Loucy (cell line): ENCODE measurements at regions not wholly inside any gene's neighbourhood (a gene's known extent, or its start where the extent isn't known, plus 50 kb on each side); places are given as distances from the start of the nearest gene placed in this dataset.

Experiments
- H2AFZ ChIP-seq: fragments of 200-600 bp; sonication (generic); 2 replicates; pipeline ENCODE4 v1.6.0; 2016; ENCODE audit warnings: antibody characterized with exemption, mild to moderate bottlenecking, low read length, moderate library complexity
- H3F3A ChIP-seq: fragments of 200-600 bp; 2 replicates; pipeline ENCODE4 v1.6.0; 2016; ENCODE audit warnings: antibody characterized with exemption, low read depth, mild to moderate bottlenecking
- H3K27me3 ChIP-seq: fragments of 200-600 bp; sonication (generic); 2 replicates; pipeline ENCODE4 v1.6.1; 2014; ENCODE audit warnings: low read length, mild to moderate bottlenecking; ENCODE audit not compliant: insufficient read depth, poor library complexity, severe bottlenecking
- H3K36me3 ChIP-seq: fragments of 200-600 bp; sonication (generic); 2 replicates; pipeline ENCODE4 v1.6.1; 2016; ENCODE audit warnings: low read length; ENCODE audit not compliant: insufficient read depth
- H3K4me1 ChIP-seq: fragments of 200-600 bp; sonication (generic); 2 replicates; pipeline ENCODE4 v1.5.1; 2014; ENCODE audit warnings: low read length, mild to moderate bottlenecking; ENCODE audit not compliant: insufficient read depth, poor library complexity, severe bottlenecking
- H3K4me2 ChIP-seq: fragments of 200-600 bp; sonication (generic); 2 replicates; pipeline ENCODE4 v1.6.0; 2014; ENCODE audit warnings: antibody characterized with exemption, low read length, low read depth, mild to moderate bottlenecking; ENCODE audit not compliant: poor library complexity, severe bottlenecking
- H3K4me3 ChIP-seq: fragments of 200-600 bp; sonication (generic); 2 replicates; pipeline ENCODE4 v1.5.1; 2014; ENCODE audit warnings: low read length, mild to moderate bottlenecking, mixed read lengths; ENCODE audit not compliant: poor library complexity, severe bottlenecking
- H3K79me2 ChIP-seq: fragments of 200-600 bp; sonication (generic); 2 replicates; pipeline ENCODE4 v1.6.1; 2014; ENCODE audit warnings: low read length; ENCODE audit not compliant: insufficient read depth
- H3K9ac ChIP-seq: fragments of 200-600 bp; sonication (generic); 2 replicates; pipeline ENCODE4 v1.6.0; 2014; ENCODE audit warnings: mild to moderate bottlenecking, low read depth, low read length, moderate library complexity; ENCODE audit not compliant: poor library complexity, severe bottlenecking
- H3K9me2 ChIP-seq: fragments of 200-600 bp; sonication (generic); replicated peaks from 2 replicates; pipeline ENCODE4 v1.6.1; 2016; ENCODE audit warnings: low read depth, low read length, mixed read lengths
- H3K9me3 ChIP-seq: fragments of 200-600 bp; sonication (generic); 2 replicates; pipeline ENCODE4 v1.6.1; 2014; ENCODE audit warnings: mild to moderate bottlenecking, antibody characterized with exemption, low read length, low read depth; ENCODE audit not compliant: insufficient read depth
- H4K20me1 ChIP-seq: fragments of 200-600 bp; sonication (generic); 2 replicates; pipeline ENCODE4 v1.6.0; 2014; ENCODE audit warnings: antibody characterized with exemption, low read length, mild to moderate bottlenecking; ENCODE audit not compliant: insufficient read depth, poor library complexity, severe bottlenecking
- CTCF ChIP-seq: fragments of 200-600 bp; sonication (generic); conservative IDR thresholded peaks from 2 replicates; pipeline ENCODE4 v1.5.1; 2014; ENCODE audit warnings: mild to moderate bottlenecking, antibody characterized with exemption, low read length
- EZH2phosphoT487 ChIP-seq: fragments of 200-600 bp; IDR thresholded peaks from 2 replicates; pipeline ENCODE4 v1.6.1; 2018; ENCODE audit warnings: antibody characterized with exemption, mild to moderate bottlenecking, moderate library complexity, borderline replicate concordance

- TF ChIP-seq CTCF (no peak), EZH2phosphoT487 (no peak)
- Histone ChIP-seq H4K20me1 (no peaks in the 10 kb centered on the region), H3K79me2 (no peaks in the 10 kb centered on the region), H2AFZ (no peak overlapping the region), H3K27me3 (no peaks in the 10 kb centered on the region), H3K9ac (no peak overlapping the region), H3K9me3 (no peaks in the 10 kb centered on the region), H3K4me3 (no peak overlapping the region), H3K4me1 (no peaks in the 10 kb centered on the region), H3K4me2 (no peak overlapping the region), H3K9me2 (no peaks in the 10 kb centered on the region), H3K36me3 (no peaks in the 10 kb centered on the region), H3F3A (no peaks in the 10 kb centered on the region)
These were observed 393.6 kb downstream of the PDGFC start for GRCh38 chr4:156578005-156578404.

GRCh38 chr4:156576946-156577345, 394.7 kb downstream of the PDGFC start:
- Histone ChIP-seq H3K27me3 (no peaks in the 10 kb centered on the region), H3K36me3 (no peaks in the 10 kb centered on the region), H3K4me1 (no peaks in the 10 kb centered on the region), H3K9ac (no peak overlapping the region), H4K20me1 (no peaks in the 10 kb centered on the region), H3K4me3 (no peak overlapping the region), H3K9me3 (no peaks in the 10 kb centered on the region), H2AFZ (no peak overlapping the region), H3K79me2 (no peaks in the 10 kb centered on the region), H3F3A (no peaks in the 10 kb centered on the region), H3K4me2 (no peak overlapping the region), H3K9me2 (no peaks in the 10 kb centered on the region)
- TF ChIP-seq CTCF (no peak), EZH2phosphoT487 (no peak)

GRCh38 chr4:156575430-156576073, 396.0 kb downstream of the PDGFC start:
- no peaks in the 10 kb centered on the region for H4K20me1 ChIP-seq
- no peaks in the 10 kb centered on the region for H3K9me3 ChIP-seq
- no peaks in the 10 kb centered on the region for H3K9me2 ChIP-seq
- H3K9ac ChIP-seq: no peak overlapping the region
- H2AFZ ChIP-seq: no peak overlapping the region
- no peaks in the 10 kb centered on the region for H3K27me3 ChIP-seq
- H3F3A ChIP-seq: no peaks in the 10 kb centered on the region
- no peaks in the 10 kb centered on the region for H3K36me3 ChIP-seq
- H3K4me2 ChIP-seq: no peak overlapping the region
- no peaks in the 10 kb centered on the region for H3K79me2 ChIP-seq
- H3K4me3 ChIP-seq: no peak overlapping the region
- H3K4me1 ChIP-seq: no peaks in the 10 kb centered on the region
- no peak for TF ChIP-seq EZH2phosphoT487
- no peak for TF ChIP-seq CTCF
